ENCODE measurements at regions not wholly inside any gene's neighbourhood (a gene's known extent, or its start where the extent isn't known, plus 50 kb on each side); places are given as distances from the start of the nearest gene placed in this dataset.

GRCh38 chr6:62441182-62441581 is 155.2 kb upstream of the KHDRBS2 start:
- no peak for TF ChIP-seq CTCF (IDR thresholded peaks at IDR 0.05; ENCODE audit: insufficient read depth, low read length, poor library complexity, severe bottlenecking)
- no peak for DNase-seq (ENCODE audit: extremely low read depth, insufficient read length)
- H3K4me3 ChIP-seq (replicated peaks; ENCODE audit: low read depth, low read length) = no peak overlapping the region
- H3K36me3 ChIP-seq (ENCODE audit: control insufficient read depth, insufficient read depth, low read length) = no peaks in the 10 kb centered on the region
- no peaks in the 10 kb centered on the region for H3K27me3 ChIP-seq (replicated peaks; ENCODE audit: control insufficient read depth, insufficient read depth, low read length)

- Histone ChIP-seq H3K36me3 (ENCODE audit: control insufficient read depth, insufficient read depth, low read length) (no peaks in the 10 kb centered on the region), H3K4me3 (replicated peaks; ENCODE audit: low read depth, low read length) (no peak overlapping the region), H3K27me3 (replicated peaks; ENCODE audit: control insufficient read depth, insufficient read depth, low read length) (no peaks in the 10 kb centered on the region)
- TF ChIP-seq CTCF (IDR thresholded peaks at IDR 0.05; ENCODE audit: insufficient read depth, low read length, poor library complexity, severe bottlenecking) = no peak
- DNase-seq (ENCODE audit: extremely low read depth, insufficient read length) = no peak
These were observed 143.8 kb upstream of the KHDRBS2 start for GRCh38 chr6:62429781-62430180.

GRCh38 chr6:62400521-62401259 is 114.7 kb upstream of the KHDRBS2 start:
- DNase-seq (ENCODE audit: extremely low read depth, insufficient read length) = no peak
- no peaks in the 10 kb centered on the region for H3K36me3 ChIP-seq (ENCODE audit: control insufficient read depth, insufficient read depth, low read length)
- H3K27me3 ChIP-seq (replicated peaks; ENCODE audit: control insufficient read depth, insufficient read depth, low read length) = no peaks in the 10 kb centered on the region
- TF ChIP-seq CTCF (IDR thresholded peaks at IDR 0.05; ENCODE audit: insufficient read depth, low read length, poor library complexity, severe bottlenecking) = no peak
- H3K4me3 ChIP-seq (replicated peaks; ENCODE audit: low read depth, low read length) = no peak overlapping the region

GRCh38 chr6:62393608-62394007 is 107.6 kb upstream of the KHDRBS2 start:
- no peaks in the 10 kb centered on the region for H3K27me3 ChIP-seq (replicated peaks; ENCODE audit: control insufficient read depth, insufficient read depth, low read length)
- DNase-seq (ENCODE audit: extremely low read depth, insufficient read length) = no peak
- TF ChIP-seq CTCF (IDR thresholded peaks at IDR 0.05; ENCODE audit: insufficient read depth, low read length, poor library complexity, severe bottlenecking) = no peak

GRCh38 chr6:62392291-62392690 is 106.3 kb upstream of the KHDRBS2 start:
- no peak for DNase-seq (ENCODE audit: extremely low read depth, insufficient read length)
- Histone ChIP-seq H3K27me3 (replicated peaks; ENCODE audit: control insufficient read depth, insufficient read depth, low read length) (no peaks in the 10 kb centered on the region), H3K36me3 (ENCODE audit: control insufficient read depth, insufficient read depth, low read length) (no peaks in the 10 kb centered on the region), H3K4me3 (replicated peaks; ENCODE audit: low read depth, low read length) (no peak overlapping the region)
- no peak for TF ChIP-seq CTCF (IDR thresholded peaks at IDR 0.05; ENCODE audit: insufficient read depth, low read length, poor library complexity, severe bottlenecking)

More at GRCh38 chr6:62393608-62394007, 107.6 kb upstream of the KHDRBS2 start:
- no peak overlapping the region for H3K4me3 ChIP-seq (replicated peaks; ENCODE audit: low read depth, low read length)
- no peaks in the 10 kb centered on the region for H3K36me3 ChIP-seq (ENCODE audit: control insufficient read depth, insufficient read depth, low read length)

- DNase-seq (ENCODE audit: extremely low read depth, insufficient read length) = no peak
- TF ChIP-seq CTCF (IDR thresholded peaks at IDR 0.05; ENCODE audit: insufficient read depth, low read length, poor library complexity, severe bottlenecking) = no peak
- Histone ChIP-seq H3K27me3 (replicated peaks; ENCODE audit: control insufficient read depth, insufficient read depth, low read length) (no peaks in the 10 kb centered on the region), H3K36me3 (ENCODE audit: control insufficient read depth, insufficient read depth, low read length) (no peaks in the 10 kb centered on the region), H3K4me3 (replicated peaks; ENCODE audit: low read depth, low read length) (no peak overlapping the region)
These were observed 105.3 kb upstream of the KHDRBS2 start for GRCh38 chr6:62391358-62391757.
